Glomerular endothelial cell (primary cell): ENCODE measurements at regions not wholly inside any gene's neighbourhood (a gene's known extent, or its start where the extent isn't known, plus 50 kb on each side); places are given as distances from the start of the nearest gene placed in this dataset.
"Not testable (repeated sequence)": the region's sequence is repeated elsewhere in the genome, so short reads cannot be mapped to it uniquely, and the experiment has no call there.

Experiments
- DNase-seq: peaks from one replicate; pipeline ENCODE4 v3.0.0-alpha.2; 2011; ENCODE audit warnings: low read depth, low spot score; ENCODE audit errors: extremely low read depth

- no peak for DNase-seq
Measured at GRCh38 chr2:125584732-125585131, 1071.2 kb upstream of the GYPC start.

DNA sequence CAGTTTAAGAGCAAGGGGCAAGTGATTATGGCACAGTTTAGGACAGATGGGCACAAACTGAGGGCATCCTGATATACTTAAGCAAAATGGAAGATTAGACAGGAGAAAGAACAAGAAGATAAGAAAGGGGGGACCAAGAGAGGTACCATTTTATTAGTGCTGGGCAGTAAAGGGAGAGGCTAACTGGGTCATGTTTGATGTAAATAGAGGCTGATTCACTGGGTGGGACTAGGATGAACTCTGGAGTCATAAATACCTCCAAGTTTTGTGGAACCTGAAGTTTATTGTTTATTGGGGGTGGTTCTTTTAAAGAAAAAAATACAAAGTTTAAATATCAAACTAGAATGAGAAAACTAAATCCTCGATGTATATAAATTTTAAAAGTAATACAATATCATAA, 1067.2 kb upstream of the GYPC start:
- DNase-seq, result no peak

GRCh38 chr2:125591954-125592353, 1064.0 kb upstream of the GYPC start:
- DNase-seq, result no peak

- no peak for DNase-seq
Measured at GRCh38 chr2:125593036-125593435, 1062.9 kb upstream of the GYPC start.

GRCh38 chr2:125596612-125597011, 1059.3 kb upstream of the GYPC start:
- DNase-seq, result no peak

- DNase-seq, result no peak
Measured at GRCh38 chr2:125615438-125615837, 1040.5 kb upstream of the GYPC start.

GRCh38 chr2:125630377-125630776, 1025.6 kb upstream of the GYPC start:
- DNase-seq, result no peak

GRCh38 chr2:125634662-125635061, 1021.3 kb upstream of the GYPC start:
- no peak for DNase-seq

GRCh38 chr2:125638345-125638744, 1017.6 kb upstream of the GYPC start:
- DNase-seq, result no peak

DNA sequence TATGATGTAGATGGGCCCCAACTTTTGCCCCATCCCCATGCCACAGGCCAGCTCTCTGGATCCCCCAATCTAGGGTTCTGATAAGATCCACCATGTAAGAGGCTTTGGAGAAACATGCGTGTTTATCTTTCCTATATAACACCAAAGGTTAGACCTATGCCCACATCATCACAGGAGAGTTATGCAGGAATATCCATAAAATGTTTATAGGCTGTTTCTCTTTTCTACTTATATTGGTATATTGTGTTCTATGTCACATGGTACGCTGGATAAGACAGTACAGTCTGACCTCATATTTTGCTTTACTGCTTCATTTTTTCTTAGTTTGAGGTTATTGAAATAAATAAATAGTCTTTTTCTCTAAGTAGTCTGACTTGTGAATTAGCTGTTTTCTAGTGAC, 1013.9 kb upstream of the GYPC start:
- no peak for DNase-seq

- DNase-seq, result no peak
Measured at GRCh38 chr2:125643128-125643527, 1012.8 kb upstream of the GYPC start.

DNA sequence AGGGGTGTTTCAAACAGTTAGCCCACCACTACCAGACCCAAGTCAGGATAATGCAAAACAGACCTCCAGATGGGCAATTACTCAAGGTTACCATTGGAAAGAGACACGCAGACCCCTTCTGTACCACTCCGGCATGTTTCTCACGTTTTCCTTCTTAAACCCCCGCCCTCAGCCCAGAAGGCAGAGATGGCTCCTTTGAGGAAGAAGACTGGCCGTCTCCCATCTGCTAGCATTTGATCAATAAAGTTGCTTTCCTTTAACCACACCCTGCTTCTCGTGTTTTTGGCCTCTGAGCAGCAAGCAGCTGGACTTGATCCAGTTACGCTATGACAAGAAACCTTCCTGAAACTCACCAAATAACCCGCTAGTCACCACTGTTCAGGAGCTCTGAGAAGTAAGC, 1012.4 kb upstream of the GYPC start:
- no peak for DNase-seq

GRCh38 chr2:125644257-125644656, 1011.7 kb upstream of the GYPC start:
- no peak for DNase-seq

GRCh38 chr2:125652280-125652679, 1003.7 kb upstream of the GYPC start:
- DNase-seq, result no peak

GRCh38 chr2:125654226-125654625, 1001.7 kb upstream of the GYPC start:
- DNase-seq, result no peak

DNA sequence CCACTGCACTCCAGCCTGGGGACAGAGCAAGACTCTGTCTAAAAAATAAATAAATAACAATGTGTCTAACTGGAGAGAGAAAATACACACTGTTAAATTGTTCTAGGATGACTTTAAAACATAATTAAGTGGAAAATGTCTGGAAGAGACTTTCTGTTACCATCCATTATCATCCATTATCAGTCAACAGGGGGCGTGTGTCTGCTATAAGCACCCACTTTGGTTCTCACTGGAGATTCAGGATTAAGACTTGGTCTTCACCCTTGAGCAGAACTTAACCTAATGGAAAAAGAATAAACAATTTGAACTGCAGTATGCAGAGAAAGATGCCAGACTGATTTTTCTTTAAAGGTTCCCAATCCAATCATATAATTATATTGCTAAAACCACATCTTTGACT, 999.8 kb upstream of the GYPC start:
- DNase-seq, result no peak

- DNase-seq, result no peak
Measured at GRCh38 chr2:125658583-125658982, 997.4 kb upstream of the GYPC start.

GRCh38 chr2:125660369-125660768, 995.6 kb upstream of the GYPC start:
- not testable (repeated sequence) for DNase-seq

- no peak for DNase-seq
Measured at GRCh38 chr2:125667630-125668029, 988.3 kb upstream of the GYPC start.

- DNase-seq, result no peak
Measured at GRCh38 chr2:125679903-125680302, 976.1 kb upstream of the GYPC start.

- no peak for DNase-seq
Measured at GRCh38 chr2:125680809-125681208, 975.1 kb upstream of the GYPC start.

DNA sequence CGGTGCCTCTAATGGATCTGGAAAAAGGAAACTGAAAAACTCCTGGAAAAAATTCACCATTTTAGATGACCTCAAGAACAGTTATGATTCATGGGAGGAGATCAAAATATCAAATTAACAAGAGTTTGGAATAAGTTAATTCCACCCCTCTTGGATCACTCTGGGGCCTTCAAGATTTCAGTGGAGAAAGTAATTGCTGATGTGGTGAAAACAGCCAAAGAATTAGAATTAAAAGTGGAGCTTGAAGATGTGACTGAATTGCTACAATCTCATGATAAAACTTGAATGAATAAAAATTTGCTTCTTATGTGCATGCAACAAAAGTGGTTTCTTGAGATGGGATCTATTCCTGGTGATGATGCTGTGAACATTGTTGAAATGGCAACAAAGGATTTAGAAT, 974.4 kb upstream of the GYPC start:
- no peak for DNase-seq

- DNase-seq, result no peak
Measured at GRCh38 chr2:125681976-125682805, 973.8 kb upstream of the GYPC start.
